ENCODE measurements at regions not wholly inside any gene's neighbourhood (a gene's known extent, or its start where the extent isn't known, plus 50 kb on each side); places are given as distances from the start of the nearest gene placed in this dataset.
"Not testable (repeated sequence)": the region's sequence is repeated elsewhere in the genome, so short reads cannot be mapped to it uniquely, and the experiment has no call there.

- DNase-seq; H3K4me3 ChIP-seq (ENCODE audit: low read length); H2BK120ac ChIP-seq (ENCODE audit: low read depth, low read length); H2BK15ac ChIP-seq (replicated peaks; ENCODE audit: low read depth); H3K79me1 ChIP-seq (ENCODE audit: low read length); H3K18ac ChIP-seq (ENCODE audit: low read length); H3K56ac ChIP-seq (ENCODE audit: low read length); H4K5ac ChIP-seq (ENCODE audit: low read length); H2AK5ac ChIP-seq (ENCODE audit: low read length); H3K9ac ChIP-seq (ENCODE audit: low read length); H3K23ac ChIP-seq (ENCODE audit: low read length); H3K27ac ChIP-seq (ENCODE audit: low read depth, low read length); H3K36me3 ChIP-seq (ENCODE audit: control insufficient read depth, insufficient read depth, low read length); H3K4me1 ChIP-seq (ENCODE audit: control insufficient read depth, low read depth, low read length); H4K8ac ChIP-seq (ENCODE audit: low read depth, low read length); H2BK5ac ChIP-seq (ENCODE audit: low read length); H3K79me2 ChIP-seq (ENCODE audit: control insufficient read depth, insufficient read depth, low read length); H3K27me3 ChIP-seq (ENCODE audit: insufficient read depth, low read length, poor library complexity); H3K4ac ChIP-seq (ENCODE audit: low read depth, low read length); H3K4me2 ChIP-seq (ENCODE audit: low read length): not testable (repeated sequence)
- no CpG with 5 or more reads among the region's 16 CpGs for WGBS (ENCODE audit: extremely low coverage, insufficient coverage, low lambda C conversion rate)
Measured at GRCh38 chr5:44668471-44668870, 140.3 kb upstream of the MRPS30 start.

- no peak overlapping the region for H4K8ac ChIP-seq (ENCODE audit: low read depth, low read length)
- no peak overlapping the region for H3K23ac ChIP-seq (ENCODE audit: low read length)
- H3K9ac ChIP-seq (ENCODE audit: low read length) = no peak overlapping the region
- no peak for DNase-seq
- no peaks in the 10 kb centered on the region for H3K27me3 ChIP-seq (ENCODE audit: insufficient read depth, low read length, poor library complexity)
- H2BK15ac ChIP-seq (replicated peaks; ENCODE audit: low read depth) = no peak overlapping the region
- H3K4me3 ChIP-seq (ENCODE audit: low read length) = no peak overlapping the region
- WGBS (ENCODE audit: extremely low coverage, insufficient coverage, low lambda C conversion rate) = no CpG with 5 or more reads among the region's 9 CpGs
- H2AK5ac ChIP-seq (ENCODE audit: low read length) = no peak overlapping the region
- H2BK5ac ChIP-seq (ENCODE audit: low read length) = no peak overlapping the region
- H3K4me2 ChIP-seq (ENCODE audit: low read length) = no peak overlapping the region
- H3K18ac ChIP-seq (ENCODE audit: low read length) = no peak overlapping the region
- H3K79me1 ChIP-seq (ENCODE audit: low read length) = no peaks in the 10 kb centered on the region
- H3K56ac ChIP-seq (ENCODE audit: low read length) = no peak overlapping the region
- H3K79me2 ChIP-seq (ENCODE audit: control insufficient read depth, insufficient read depth, low read length) = no peaks in the 10 kb centered on the region
- no peak overlapping the region for H2BK120ac ChIP-seq (ENCODE audit: low read depth, low read length)
- H3K4me1 ChIP-seq (ENCODE audit: control insufficient read depth, low read depth, low read length) = no peaks in the 10 kb centered on the region
- H3K27ac ChIP-seq (ENCODE audit: low read depth, low read length) = no peak overlapping the region
- no peak overlapping the region for H3K4ac ChIP-seq (ENCODE audit: low read depth, low read length)
- no peaks in the 10 kb centered on the region for H3K36me3 ChIP-seq (ENCODE audit: control insufficient read depth, insufficient read depth, low read length)
- H4K5ac ChIP-seq (ENCODE audit: low read length) = no peak overlapping the region
Measured at GRCh38 chr5:44665101-44665701, 143.5 kb upstream of the MRPS30 start.

GRCh38 chr5:44664711-44665100 lies 144.0 kb upstream of the MRPS30 start:
- H3K9ac ChIP-seq (ENCODE audit: low read length) = no peak overlapping the region
- H3K27ac ChIP-seq (ENCODE audit: low read depth, low read length) = no peak overlapping the region
- no peak overlapping the region for H3K4me2 ChIP-seq (ENCODE audit: low read length)
- H3K23ac ChIP-seq (ENCODE audit: low read length) = no peak overlapping the region
- no peak overlapping the region for H2BK5ac ChIP-seq (ENCODE audit: low read length)
- no peak overlapping the region for H3K4me3 ChIP-seq (ENCODE audit: low read length)
- no peak overlapping the region for H4K8ac ChIP-seq (ENCODE audit: low read depth, low read length)
- H2AK5ac ChIP-seq (ENCODE audit: low read length) = no peak overlapping the region
- no peak overlapping the region for H3K18ac ChIP-seq (ENCODE audit: low read length)
- H3K4me1 ChIP-seq (ENCODE audit: control insufficient read depth, low read depth, low read length) = no peaks in the 10 kb centered on the region
- no peak for DNase-seq
- no peaks in the 10 kb centered on the region for H3K36me3 ChIP-seq (ENCODE audit: control insufficient read depth, insufficient read depth, low read length)
- H2BK15ac ChIP-seq (replicated peaks; ENCODE audit: low read depth) = no peak overlapping the region
- H2BK120ac ChIP-seq (ENCODE audit: low read depth, low read length) = no peak overlapping the region
- WGBS (ENCODE audit: extremely low coverage, insufficient coverage, low lambda C conversion rate) = no CpG with 5 or more reads among the region's 3 CpGs
- H3K56ac ChIP-seq (ENCODE audit: low read length) = no peak overlapping the region
- H3K79me2 ChIP-seq (ENCODE audit: control insufficient read depth, insufficient read depth, low read length) = no peaks in the 10 kb centered on the region
- H3K79me1 ChIP-seq (ENCODE audit: low read length) = no peaks in the 10 kb centered on the region
- H3K4ac ChIP-seq (ENCODE audit: low read depth, low read length) = no peak overlapping the region
- no peak overlapping the region for H4K5ac ChIP-seq (ENCODE audit: low read length)
- H3K27me3 ChIP-seq (ENCODE audit: insufficient read depth, low read length, poor library complexity) = no peaks in the 10 kb centered on the region

DNA sequence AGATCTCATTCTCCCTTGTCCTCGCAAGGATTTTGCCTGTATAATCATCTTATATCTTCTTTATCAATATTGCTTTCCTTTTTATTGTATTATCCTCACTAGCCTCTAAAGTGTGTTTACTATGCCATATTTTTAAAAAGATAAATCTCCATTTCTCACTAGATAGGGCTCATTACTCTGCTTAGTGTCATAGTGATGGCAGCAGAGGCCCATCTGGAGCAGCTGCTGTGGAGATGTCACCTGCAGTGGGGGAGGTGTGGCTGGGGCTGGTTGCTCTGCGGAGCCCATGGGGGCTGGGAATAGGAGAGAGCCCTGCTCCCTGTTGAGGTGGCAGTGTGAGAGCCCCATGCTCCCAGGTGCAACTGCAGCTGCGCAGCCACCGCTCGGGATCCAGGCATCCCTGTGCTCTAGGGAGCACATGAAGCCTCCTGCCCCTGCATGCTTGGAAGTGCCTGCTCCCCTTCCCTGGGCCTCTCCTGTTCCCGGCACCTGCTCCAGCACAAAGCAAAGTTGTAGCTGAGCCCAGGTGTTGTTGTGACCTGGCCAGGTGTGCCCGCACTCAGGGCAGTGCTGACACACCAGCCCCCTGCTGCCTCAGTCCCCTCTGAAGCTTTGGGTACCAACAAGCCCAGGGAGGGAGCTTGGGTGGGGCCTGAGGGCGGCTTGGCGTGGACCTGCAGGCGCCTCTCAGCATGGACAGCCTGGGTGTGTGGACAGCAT lies 144.6 kb upstream of the MRPS30 start:
- H3K27me3 ChIP-seq (ENCODE audit: insufficient read depth, low read length, poor library complexity) = no peaks in the 10 kb centered on the region
- H3K56ac ChIP-seq (ENCODE audit: low read length) = no peak overlapping the region
- H2AK5ac ChIP-seq (ENCODE audit: low read length) = no peak overlapping the region
- H3K23ac ChIP-seq (ENCODE audit: low read length) = no peak overlapping the region
- H3K4ac ChIP-seq (ENCODE audit: low read depth, low read length) = no peak overlapping the region
- H4K5ac ChIP-seq (ENCODE audit: low read length) = no peak overlapping the region
- no peak overlapping the region for H4K8ac ChIP-seq (ENCODE audit: low read depth, low read length)
- no peaks in the 10 kb centered on the region for H3K4me1 ChIP-seq (ENCODE audit: control insufficient read depth, low read depth, low read length)
- H3K79me1 ChIP-seq (ENCODE audit: low read length) = no peaks in the 10 kb centered on the region
- no peak overlapping the region for H3K4me2 ChIP-seq (ENCODE audit: low read length)
- no peak overlapping the region for H3K4me3 ChIP-seq (ENCODE audit: low read length)
- H3K36me3 ChIP-seq (ENCODE audit: control insufficient read depth, insufficient read depth, low read length) = no peaks in the 10 kb centered on the region
- no peak overlapping the region for H3K27ac ChIP-seq (ENCODE audit: low read depth, low read length)
- no peak overlapping the region for H3K18ac ChIP-seq (ENCODE audit: low read length)
- no peak overlapping the region for H2BK120ac ChIP-seq (ENCODE audit: low read depth, low read length)
- H2BK15ac ChIP-seq (replicated peaks; ENCODE audit: low read depth) = no peak overlapping the region
- H3K79me2 ChIP-seq (ENCODE audit: control insufficient read depth, insufficient read depth, low read length) = no peaks in the 10 kb centered on the region
- H2BK5ac ChIP-seq (ENCODE audit: low read length) = no peak overlapping the region
- DNase-seq = no peak
- no peak overlapping the region for H3K9ac ChIP-seq (ENCODE audit: low read length)
- no CpG with 5 or more reads among the region's 10 CpGs for WGBS (ENCODE audit: extremely low coverage, insufficient coverage, low lambda C conversion rate)

GRCh38 chr5:44661851-44662250 lies 146.9 kb upstream of the MRPS30 start:
- no peak overlapping the region for H4K5ac ChIP-seq (ENCODE audit: low read length)
- no peak overlapping the region for H3K4me3 ChIP-seq (ENCODE audit: low read length)
- H2BK5ac ChIP-seq (ENCODE audit: low read length) = no peak overlapping the region
- DNase-seq = no peak
- H2BK15ac ChIP-seq (replicated peaks; ENCODE audit: low read depth) = no peak overlapping the region
- H3K79me1 ChIP-seq (ENCODE audit: low read length) = no peaks in the 10 kb centered on the region
- no peak overlapping the region for H2AK5ac ChIP-seq (ENCODE audit: low read length)
- H4K8ac ChIP-seq (ENCODE audit: low read depth, low read length) = no peak overlapping the region
- H2BK120ac ChIP-seq (ENCODE audit: low read depth, low read length) = no peak overlapping the region
- H3K4me1 ChIP-seq (ENCODE audit: control insufficient read depth, low read depth, low read length) = no peaks in the 10 kb centered on the region
- H3K36me3 ChIP-seq (ENCODE audit: control insufficient read depth, insufficient read depth, low read length) = no peaks in the 10 kb centered on the region
- H3K27me3 ChIP-seq (ENCODE audit: insufficient read depth, low read length, poor library complexity) = no peaks in the 10 kb centered on the region
- WGBS (ENCODE audit: extremely low coverage, insufficient coverage, low lambda C conversion rate) = no CpG with 5 or more reads among the region's 1 CpG
- H3K23ac ChIP-seq (ENCODE audit: low read length) = no peak overlapping the region
- no peaks in the 10 kb centered on the region for H3K79me2 ChIP-seq (ENCODE audit: control insufficient read depth, insufficient read depth, low read length)
- no peak overlapping the region for H3K9ac ChIP-seq (ENCODE audit: low read length)
- no peak overlapping the region for H3K18ac ChIP-seq (ENCODE audit: low read length)
- no peak overlapping the region for H3K4ac ChIP-seq (ENCODE audit: low read depth, low read length)
- H3K27ac ChIP-seq (ENCODE audit: low read depth, low read length) = no peak overlapping the region
- no peak overlapping the region for H3K56ac ChIP-seq (ENCODE audit: low read length)
- H3K4me2 ChIP-seq (ENCODE audit: low read length) = no peak overlapping the region

GRCh38 chr5:44660251-44660650 lies 148.5 kb upstream of the MRPS30 start:
- no peak overlapping the region for H2BK120ac ChIP-seq (ENCODE audit: low read depth, low read length)
- H3K4me2 ChIP-seq (ENCODE audit: low read length) = no peak overlapping the region
- no peak overlapping the region for H3K18ac ChIP-seq (ENCODE audit: low read length)
- H2BK15ac ChIP-seq (replicated peaks; ENCODE audit: low read depth) = no peak overlapping the region
- no peak overlapping the region for H4K8ac ChIP-seq (ENCODE audit: low read depth, low read length)
- no peaks in the 10 kb centered on the region for H3K4me1 ChIP-seq (ENCODE audit: control insufficient read depth, low read depth, low read length)
- H3K27ac ChIP-seq (ENCODE audit: low read depth, low read length) = no peak overlapping the region
- no peak overlapping the region for H2BK5ac ChIP-seq (ENCODE audit: low read length)
- H3K79me2 ChIP-seq (ENCODE audit: control insufficient read depth, insufficient read depth, low read length) = no peaks in the 10 kb centered on the region
- no peak overlapping the region for H4K5ac ChIP-seq (ENCODE audit: low read length)
- H2AK5ac ChIP-seq (ENCODE audit: low read length) = no peak overlapping the region
- H3K4me3 ChIP-seq (ENCODE audit: low read length) = no peak overlapping the region
- no peak overlapping the region for H3K23ac ChIP-seq (ENCODE audit: low read length)
- H3K79me1 ChIP-seq (ENCODE audit: low read length) = no peaks in the 10 kb centered on the region
- no peak for DNase-seq
- H3K4ac ChIP-seq (ENCODE audit: low read depth, low read length) = no peak overlapping the region
- no peak overlapping the region for H3K56ac ChIP-seq (ENCODE audit: low read length)
- H3K36me3 ChIP-seq (ENCODE audit: control insufficient read depth, insufficient read depth, low read length) = no peaks in the 10 kb centered on the region
- H3K9ac ChIP-seq (ENCODE audit: low read length) = no peak overlapping the region
- H3K27me3 ChIP-seq (ENCODE audit: insufficient read depth, low read length, poor library complexity) = no peaks in the 10 kb centered on the region

Measured in mesendoderm (in vitro differentiated cells).